SH-SY5Y (cell line): ENCODE measurements at regions not wholly inside any gene's neighbourhood (a gene's known extent, or its start where the extent isn't known, plus 50 kb on each side); places are given as distances from the start of the nearest gene placed in this dataset.

Experiments used
- GATA2 ChIP-seq: IDR thresholded peaks from 2 replicates; pipeline ENCODE4 v1.6.1; 2011; ENCODE audit warnings: mild to moderate bottlenecking, low read depth, low read length
- GATA3 ChIP-seq: IDR thresholded peaks from 2 replicates; pipeline ENCODE4 v1.6.1; 2011; ENCODE audit warnings: low read depth, mild to moderate bottlenecking, low read length, moderate library complexity

DNA sequence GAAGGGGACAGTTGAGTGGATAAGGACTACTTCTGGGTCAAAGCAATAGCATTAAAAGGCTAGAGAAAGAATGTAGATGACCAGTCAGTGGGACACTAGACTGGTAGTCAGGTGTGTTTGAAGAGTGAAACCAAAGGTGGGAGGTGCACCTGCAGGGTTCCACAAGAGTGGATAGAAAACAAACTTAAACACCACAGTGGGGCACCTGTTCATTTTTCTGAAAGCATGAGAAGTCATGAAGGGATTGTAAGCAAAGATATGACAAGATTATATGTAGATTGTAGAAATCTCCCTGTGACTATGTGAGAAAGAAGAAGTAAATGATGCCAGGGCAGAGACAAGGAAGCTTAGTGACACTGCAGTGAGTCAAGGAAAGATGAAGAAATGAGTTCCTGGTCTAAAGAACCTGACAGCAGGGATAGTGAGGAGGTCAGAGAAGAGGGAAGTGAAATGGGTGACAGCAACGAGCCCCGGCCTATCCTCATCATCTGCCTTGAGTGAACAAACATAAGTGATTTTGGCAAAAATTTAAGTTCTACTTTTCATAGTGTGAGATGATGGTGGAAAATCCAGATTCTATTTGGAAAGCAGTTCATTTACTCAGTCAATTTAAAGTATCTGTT is 296.9 kb downstream of the TLE4 start:
- no peak for TF ChIP-seq GATA2
- no peak for TF ChIP-seq GATA3

DNA sequence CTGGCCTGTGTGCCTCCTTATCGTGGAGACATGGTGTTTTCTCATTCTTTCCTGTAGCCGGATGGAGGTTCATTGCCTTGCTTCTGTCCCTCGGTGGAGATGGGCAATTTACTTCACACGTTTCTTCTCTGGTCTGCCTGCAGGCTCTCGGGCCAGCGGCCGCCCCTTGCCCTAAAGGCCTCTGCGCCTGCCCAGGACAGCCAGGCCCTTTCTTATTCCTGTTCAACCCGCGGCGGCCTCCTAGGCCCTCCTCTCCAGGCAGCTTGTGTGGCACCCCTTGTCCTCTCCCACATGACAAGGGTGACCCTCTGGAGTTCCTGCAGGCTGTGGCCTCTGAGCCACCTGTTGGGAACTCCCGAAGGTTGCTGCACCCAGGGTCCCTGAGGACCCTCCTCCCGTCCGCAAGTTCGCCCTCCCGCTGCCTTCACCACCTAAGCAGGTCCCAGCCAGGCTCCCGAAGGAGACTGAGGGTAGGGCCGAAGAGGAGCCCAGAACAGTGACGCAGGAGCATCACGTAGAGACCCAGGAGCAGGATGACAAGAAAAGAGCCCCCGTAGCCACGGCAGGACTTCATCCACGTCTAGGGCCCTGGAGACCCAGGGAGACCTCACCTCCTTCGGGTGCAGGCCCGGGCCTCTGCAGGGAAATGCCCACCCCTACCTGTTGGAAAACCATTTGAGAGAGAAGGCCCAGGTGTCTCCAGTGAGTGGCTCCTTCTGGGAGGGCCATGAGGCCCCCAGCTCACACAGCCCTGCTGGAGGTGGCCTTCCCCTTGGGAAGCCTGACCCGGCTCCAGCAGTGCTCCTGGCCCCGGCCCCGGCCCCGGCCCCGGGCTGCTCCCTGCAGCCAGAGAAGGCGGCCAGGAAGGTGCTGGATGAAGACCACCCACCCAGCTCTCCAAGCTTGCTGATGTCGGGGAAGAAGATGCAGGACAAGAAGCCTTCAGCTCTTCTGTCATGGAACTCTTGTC is 291.4 kb downstream of the TLE4 start:
- TF ChIP-seq GATA2 (no peak), GATA3 (no peak)

DNA sequence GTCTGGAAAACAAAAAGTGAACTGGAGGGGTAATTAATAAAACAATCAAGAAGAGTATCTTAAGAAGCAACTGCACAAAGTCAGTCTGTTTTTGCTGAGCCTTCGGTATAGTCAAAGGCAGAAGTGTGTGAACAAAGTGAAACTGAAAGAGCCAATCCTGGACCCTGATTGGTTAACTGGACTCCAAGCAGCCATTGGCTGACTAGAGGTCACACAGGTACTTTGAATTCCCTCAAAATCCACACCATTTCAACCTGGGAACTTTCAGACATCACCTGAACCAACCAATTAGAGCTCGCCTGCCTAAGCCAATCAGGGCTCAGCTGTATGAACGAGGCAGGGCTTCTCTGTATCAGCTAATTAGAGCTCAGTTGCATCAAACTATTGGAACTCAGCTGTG is 286.7 kb downstream of the TLE4 start:
- TF ChIP-seq GATA2 (no peak), GATA3 (no peak)

DNA sequence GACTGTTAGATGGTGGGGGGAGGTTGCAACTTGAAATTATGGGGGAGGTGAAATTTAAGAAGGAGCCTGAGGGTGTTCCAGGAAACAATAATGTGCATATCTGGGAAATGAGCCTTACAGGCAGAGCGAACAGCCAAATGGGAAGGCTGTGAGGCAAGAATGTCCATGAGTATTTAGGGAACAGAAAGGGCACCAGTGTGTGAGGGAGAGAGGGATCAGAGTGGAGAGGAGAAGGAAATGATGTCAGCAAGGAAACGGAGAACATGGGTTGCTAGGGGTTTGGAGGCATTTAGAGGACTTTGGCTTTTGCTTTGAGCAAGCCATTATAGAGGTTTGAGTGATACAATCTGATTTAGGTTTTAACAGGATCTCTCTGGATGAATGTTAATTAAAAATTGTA is 285.4 kb downstream of the TLE4 start:
- TF ChIP-seq GATA3, result no peak
- TF ChIP-seq GATA2, result no peak

DNA sequence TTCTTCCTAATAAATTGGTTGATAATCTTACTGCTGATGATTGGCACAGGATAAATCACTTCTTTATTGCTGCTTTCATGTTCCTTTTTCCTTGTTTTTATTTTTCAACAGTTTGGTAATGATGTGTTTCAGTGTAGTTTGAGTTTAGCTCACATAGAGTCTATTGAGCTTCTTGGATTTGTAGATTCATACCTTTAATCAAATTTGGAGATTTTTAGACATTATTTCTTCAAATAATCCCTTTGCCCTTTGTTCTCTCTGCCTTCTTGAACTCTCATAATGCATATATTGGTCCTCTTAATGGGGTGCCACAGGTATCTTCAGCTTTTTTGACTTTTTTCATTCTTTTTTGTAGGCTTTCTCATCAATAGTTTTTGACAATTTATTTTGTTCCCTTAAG is 275.3 kb downstream of the TLE4 start:
- TF ChIP-seq GATA3, result no peak
- TF ChIP-seq GATA2, result no peak

DNA sequence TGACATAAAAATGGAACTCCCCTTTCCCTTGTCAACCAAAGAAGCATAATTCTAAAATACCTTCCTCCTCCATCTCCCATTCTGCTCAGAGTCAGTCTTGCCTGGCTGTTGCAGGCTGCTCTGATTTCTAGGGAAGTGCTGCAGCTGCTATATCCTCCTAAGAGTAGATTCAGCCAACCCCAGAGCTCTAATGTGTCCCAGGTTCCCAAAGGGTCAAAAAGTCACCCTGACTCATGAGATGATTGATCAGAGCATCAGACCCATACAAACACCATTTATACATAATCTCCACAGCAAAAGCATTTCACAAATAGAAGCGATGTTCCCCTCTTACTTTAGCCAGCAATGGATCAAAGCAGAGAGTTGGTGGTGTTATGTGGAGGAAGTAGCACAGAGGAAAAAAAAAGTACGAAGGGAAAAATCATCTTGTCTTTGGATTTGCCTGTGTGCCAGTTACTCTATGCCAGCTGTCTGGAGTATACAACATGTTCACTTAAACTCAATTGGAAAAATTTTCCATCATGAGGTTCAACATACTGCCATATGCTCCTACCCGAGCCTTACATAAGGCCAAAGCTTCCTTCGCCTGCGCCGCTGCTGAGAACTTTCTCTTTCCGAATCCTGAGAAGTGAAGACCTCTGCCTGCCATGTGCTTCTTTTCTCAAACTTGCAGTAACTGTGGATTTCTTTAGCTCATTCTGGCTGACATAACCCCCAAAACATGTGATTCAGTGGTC is 258.0 kb downstream of the TLE4 start:
- no peak for TF ChIP-seq GATA3
- TF ChIP-seq GATA2, result no peak

DNA sequence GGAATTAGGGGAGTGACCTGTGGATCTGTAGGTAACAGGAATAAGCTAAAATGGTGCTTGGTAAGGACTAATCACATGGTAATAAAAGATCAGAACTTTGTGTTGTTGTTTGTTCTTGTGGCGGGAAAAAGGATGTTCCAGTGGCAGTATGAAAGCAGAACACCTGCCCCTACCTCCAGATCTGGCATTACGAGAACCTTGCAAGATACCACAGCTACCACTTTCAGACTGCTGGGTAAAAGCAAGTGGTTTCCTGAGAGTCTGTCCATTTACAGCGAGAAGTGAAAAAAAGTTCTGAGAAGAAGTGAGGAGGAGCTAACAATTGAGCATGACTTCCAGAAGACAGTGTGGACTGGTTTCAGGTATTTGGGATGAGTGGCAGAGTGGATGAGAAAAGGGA is 252.5 kb downstream of the TLE4 start:
- TF ChIP-seq GATA3 (no peak), GATA2 (no peak)

DNA sequence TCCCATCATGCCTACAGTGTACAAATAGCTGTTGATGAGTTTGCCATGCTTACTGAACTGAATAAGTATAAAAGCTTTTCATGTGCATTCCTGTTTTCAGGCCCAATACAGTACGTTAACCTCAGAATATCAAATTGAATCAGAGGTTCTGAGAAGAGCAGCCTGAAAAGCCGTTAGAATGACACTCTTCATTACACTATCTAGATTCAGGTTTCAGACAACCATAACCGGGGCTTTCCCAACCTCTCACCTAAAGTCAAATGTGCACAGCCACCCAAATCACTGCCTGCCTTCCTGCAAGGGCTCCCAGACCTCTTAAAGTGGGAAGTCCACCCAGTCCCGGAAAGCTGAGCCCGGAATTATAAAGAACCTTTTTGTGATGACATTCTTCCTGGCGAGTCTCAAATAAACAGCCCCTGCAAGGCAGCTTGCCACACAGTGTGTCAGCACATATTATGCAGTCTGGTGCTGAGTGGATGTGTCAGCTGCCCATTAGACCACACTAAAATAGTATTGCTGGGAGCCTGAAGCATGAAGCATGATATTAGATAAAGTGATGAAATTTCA is 245.8 kb downstream of the TLE4 start:
- no peak for TF ChIP-seq GATA2
- no peak for TF ChIP-seq GATA3

DNA sequence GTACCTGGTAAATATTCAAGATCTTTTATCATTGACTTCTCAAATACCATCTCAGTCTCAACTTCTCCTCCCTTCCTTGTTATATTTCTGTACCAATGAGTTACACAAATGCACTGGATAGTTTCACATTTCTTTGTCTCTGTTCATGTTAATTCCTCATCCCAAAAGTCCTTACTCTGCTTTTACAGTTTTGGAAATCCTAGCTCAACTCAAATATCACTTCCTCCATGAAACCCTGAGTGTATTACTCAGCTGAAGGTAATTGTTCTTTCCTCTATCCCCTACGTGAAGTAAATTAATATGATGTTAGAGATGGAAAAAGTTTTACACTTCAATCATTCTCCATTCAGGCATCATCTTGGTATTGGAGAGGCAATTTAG is 241.5 kb downstream of the TLE4 start:
- TF ChIP-seq GATA3, result no peak

DNA sequence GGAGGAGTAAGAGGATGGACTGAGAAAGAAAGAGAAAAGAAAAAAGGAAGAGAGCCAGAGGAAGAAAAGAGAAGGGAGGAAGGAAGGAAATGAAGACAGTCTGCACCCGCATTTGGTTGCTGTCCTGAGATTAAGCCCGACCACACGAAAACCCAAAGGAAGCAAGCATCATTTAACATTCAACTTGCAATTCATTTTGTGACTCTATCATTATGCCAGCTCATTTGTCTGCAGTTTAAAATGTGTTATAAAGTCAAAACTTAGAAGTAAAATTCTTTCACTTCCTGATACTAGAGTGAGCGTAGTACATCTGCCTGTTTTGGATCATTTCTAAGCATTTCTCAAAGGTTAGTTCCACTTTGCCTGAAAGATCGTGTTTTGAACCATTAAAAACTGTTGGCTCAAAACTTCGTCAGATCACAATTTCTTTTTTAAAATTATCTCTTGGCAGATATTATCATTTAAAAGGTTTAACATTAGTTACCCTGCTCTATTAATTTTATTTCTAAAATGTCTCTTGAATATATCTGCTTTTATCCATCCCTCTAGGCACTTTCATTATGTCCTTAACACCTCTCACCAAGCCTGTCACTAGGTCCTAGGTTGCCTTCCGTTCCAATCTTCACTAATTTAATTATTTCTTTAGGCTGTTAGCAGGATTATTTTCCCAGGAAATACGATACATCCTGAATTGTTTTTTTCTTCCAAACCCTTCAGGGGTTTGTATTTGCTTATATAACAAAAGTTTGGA is 240.9 kb downstream of the TLE4 start:
- TF ChIP-seq GATA3, result no peak
- TF ChIP-seq GATA2, result no peak

DNA sequence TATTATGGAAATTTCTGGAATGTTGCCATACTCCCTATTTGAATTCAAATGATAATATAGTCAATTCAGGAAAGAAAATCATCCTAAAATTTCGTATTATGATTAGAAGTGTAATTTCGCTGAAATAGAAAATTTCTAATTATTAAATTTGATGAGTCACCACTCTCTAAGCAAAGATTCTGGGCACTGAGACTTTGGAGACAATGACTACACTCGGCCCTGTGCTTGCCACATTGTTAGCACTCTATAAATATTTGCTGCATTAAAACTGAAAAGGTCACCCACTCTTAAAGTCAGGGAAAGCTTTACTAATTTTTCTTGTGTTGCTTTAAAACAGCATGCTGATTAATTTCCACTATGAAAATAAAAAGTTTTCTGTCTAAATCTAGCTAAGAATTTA is 240.3 kb downstream of the TLE4 start:
- TF ChIP-seq GATA2 (no peak), GATA3 (no peak)

DNA sequence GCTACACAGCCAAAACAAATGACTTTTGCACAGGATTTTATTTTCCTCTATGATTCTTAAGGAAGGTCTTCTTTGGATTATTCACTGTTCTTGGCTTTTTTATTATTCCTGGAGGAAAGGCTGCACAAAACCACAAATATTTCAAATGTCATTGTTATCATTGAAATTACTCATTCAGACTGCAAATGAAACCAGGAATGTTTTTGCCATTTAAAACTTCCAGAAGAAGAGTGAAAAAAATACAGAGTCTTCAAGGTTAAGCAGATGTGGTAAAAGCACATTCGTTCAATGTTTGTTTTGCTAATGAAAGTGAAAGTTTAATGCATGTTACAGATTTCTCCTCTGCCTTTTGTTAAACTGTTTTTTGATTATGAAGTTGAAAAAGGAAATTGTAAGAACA is 238.2 kb downstream of the TLE4 start:
- TF ChIP-seq GATA2, result no peak
- no peak for TF ChIP-seq GATA3

DNA sequence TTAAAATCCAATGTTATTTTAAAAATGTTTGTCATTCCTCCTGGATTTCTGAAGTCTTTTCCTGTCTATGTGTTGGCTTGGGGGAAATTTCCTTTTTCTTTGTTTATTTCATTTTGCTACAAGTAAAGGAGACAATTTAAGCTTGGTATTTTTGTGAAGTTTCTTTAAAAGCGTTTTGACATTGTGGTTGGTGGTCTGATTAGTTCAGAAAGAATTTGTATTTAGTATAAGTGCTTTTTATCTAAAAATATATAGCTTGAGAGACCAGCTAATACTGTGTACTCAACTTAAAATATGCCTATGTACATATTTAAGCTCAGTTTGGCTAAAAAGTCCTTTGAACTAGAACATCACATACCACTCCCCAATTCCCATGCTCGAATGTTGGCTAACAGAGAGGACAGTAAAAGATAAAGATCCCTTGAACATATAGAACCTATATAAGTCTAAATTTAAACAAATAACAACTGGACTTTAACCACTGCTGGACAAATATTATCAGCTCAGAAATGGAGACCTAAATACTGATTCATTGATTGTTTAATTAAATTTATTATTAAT is 237.6 kb downstream of the TLE4 start:
- no peak for TF ChIP-seq GATA3
- TF ChIP-seq GATA2, result no peak
